Osteoblast (primary cell): ENCODE measurements at regions not wholly inside any gene's neighbourhood (a gene's known extent, or its start where the extent isn't known, plus 50 kb on each side); places are given as distances from the start of the nearest gene placed in this dataset.

ENCODE experiments used
- DNase-seq: peaks from one replicate; pipeline ENCODE4 v3.0.0; 2011; ENCODE audit warnings: low spot score, mixed read lengths; ENCODE audit not compliant: insufficient read length; ENCODE audit errors: missing footprints
- H2AFZ ChIP-seq: 2 replicates; pipeline ENCODE4 v1.6.0; 2011; ENCODE audit warnings: mild to moderate bottlenecking, low read length
- H3K27ac ChIP-seq: 2 replicates; pipeline ENCODE4 v1.5.1; 2011; ENCODE audit warnings: mild to moderate bottlenecking, low read depth, low read length, moderate library complexity
- H3K27me3 ChIP-seq: 2 replicates; pipeline ENCODE4 v1.6.0; 2012; ENCODE audit warnings: mild to moderate bottlenecking, control low read depth, inconsistent platforms, low read length, moderate library complexity; ENCODE audit not compliant: insufficient read depth
- H3K36me3 ChIP-seq: 2 replicates; pipeline ENCODE4 v1.5.1; 2011; ENCODE audit warnings: mild to moderate bottlenecking, low read length, control low read depth, moderate library complexity; ENCODE audit not compliant: insufficient read depth
- H3K4me1 ChIP-seq: 2 replicates; pipeline ENCODE4 v1.5.1; 2011; ENCODE audit warnings: mild to moderate bottlenecking, low read length, control low read depth, moderate library complexity; ENCODE audit not compliant: insufficient read depth
- H3K4me2 ChIP-seq: 2 replicates; pipeline ENCODE4 v1.6.0; 2011; ENCODE audit warnings: mild to moderate bottlenecking, low read length; ENCODE audit not compliant: insufficient read depth
- H3K4me3 ChIP-seq: fragments of 200-600 bp; sonication (generic); 3 replicates; pipeline ENCODE4 v1.5.1; 2012; ENCODE audit warnings: mild to moderate bottlenecking, low read length, inconsistent platforms; ENCODE audit not compliant: insufficient read depth
- H3K79me2 ChIP-seq: 2 replicates; pipeline ENCODE4 v1.6.0; 2012; ENCODE audit warnings: mild to moderate bottlenecking, low read length, control low read depth, inconsistent platforms; ENCODE audit not compliant: insufficient read depth
- H3K9me3 ChIP-seq: 2 replicates; pipeline ENCODE4 v1.5.1; 2011; ENCODE audit warnings: low read depth, low read length, control low read depth
- H4K20me1 ChIP-seq: 2 replicates; pipeline ENCODE4 v1.6.0; 2012; ENCODE audit warnings: mild to moderate bottlenecking, low read length, control low read depth; ENCODE audit not compliant: insufficient read depth
- CTCF ChIP-seq: IDR thresholded peaks from 2 replicates; pipeline ENCODE4 v1.5.1; 2011; ENCODE audit warnings: mild to moderate bottlenecking, low read depth, low read length, moderate library complexity; ENCODE audit errors: extremely low read depth

GRCh38 chr15:69756440-69756839, 303.8 kb downstream of the RPLP1 start:
- Histone ChIP-seq H3K36me3 (no peaks in the 10 kb centered on the region), H3K27me3 (no peaks in the 10 kb centered on the region), H3K4me3 (no peak overlapping the region), H3K4me1 (peaks cover 41% of the 10 kb centered on the region), H3K79me2 (no peaks in the 10 kb centered on the region), H3K27ac (no peak overlapping the region), H3K9me3 (no peaks in the 10 kb centered on the region), H4K20me1 (no peaks in the 10 kb centered on the region), H3K4me2 (no peak overlapping the region), H2AFZ (no peak overlapping the region)
- DNase-seq, result no peak
- no peak for TF ChIP-seq CTCF

- H2AFZ ChIP-seq, result no peak overlapping the region
- no peak overlapping the region for H3K4me2 ChIP-seq
- TF ChIP-seq CTCF, result no peak
- no peaks in the 10 kb centered on the region for H3K27me3 ChIP-seq
- H4K20me1 ChIP-seq, result no peaks in the 10 kb centered on the region
- peaks cover 42% of the 10 kb centered on the region for H3K4me1 ChIP-seq
- H3K79me2 ChIP-seq, result no peaks in the 10 kb centered on the region
- no peak for DNase-seq
- H3K36me3 ChIP-seq, result no peaks in the 10 kb centered on the region
- no peak overlapping the region for H3K27ac ChIP-seq
- no peak overlapping the region for H3K4me3 ChIP-seq
- no peaks in the 10 kb centered on the region for H3K9me3 ChIP-seq
Observed at GRCh38 chr15:69757186-69757585, 304.6 kb downstream of the RPLP1 start.

- H3K27me3 ChIP-seq, result no peaks in the 10 kb centered on the region
- H3K9me3 ChIP-seq, result no peaks in the 10 kb centered on the region
- no peak overlapping the region for H3K4me3 ChIP-seq
- no peak overlapping the region for H3K4me2 ChIP-seq
- H3K4me1 ChIP-seq, result peaks cover 42% of the 10 kb centered on the region
- no peak for TF ChIP-seq CTCF
- H3K79me2 ChIP-seq, result no peaks in the 10 kb centered on the region
- H3K36me3 ChIP-seq, result no peaks in the 10 kb centered on the region
- no peak overlapping the region for H2AFZ ChIP-seq
- DNase-seq, result no peak
- peak overlapping the region; percentile 18 for H3K27ac ChIP-seq
- H4K20me1 ChIP-seq, result no peaks in the 10 kb centered on the region
Observed at GRCh38 chr15:69758291-69758771, 305.7 kb downstream of the RPLP1 start.

GRCh38 chr15:69758810-69759790, 306.5 kb downstream of the RPLP1 start:
- no peaks in the 10 kb centered on the region for H3K79me2 ChIP-seq
- peak overlapping the region; percentile 18 for H3K27ac ChIP-seq
- H3K4me3 ChIP-seq, result no peak overlapping the region
- no peak for DNase-seq
- no peak for TF ChIP-seq CTCF
- no peaks in the 10 kb centered on the region for H3K9me3 ChIP-seq
- H4K20me1 ChIP-seq, result no peaks in the 10 kb centered on the region
- H3K27me3 ChIP-seq, result no peaks in the 10 kb centered on the region
- H3K36me3 ChIP-seq, result no peaks in the 10 kb centered on the region
- H3K4me2 ChIP-seq, result no peak overlapping the region
- peaks cover 42% of the 10 kb centered on the region for H3K4me1 ChIP-seq
- H2AFZ ChIP-seq, result no peak overlapping the region
